ENCODE measurements at regions not wholly inside any gene's neighbourhood (a gene's known extent, or its start where the extent isn't known, plus 50 kb on each side); places are given as distances from the start of the nearest gene placed in this dataset.
"Not testable (repeated sequence)": the region's sequence is repeated elsewhere in the genome, so short reads cannot be mapped to it uniquely, and the experiment has no call there.

DNA sequence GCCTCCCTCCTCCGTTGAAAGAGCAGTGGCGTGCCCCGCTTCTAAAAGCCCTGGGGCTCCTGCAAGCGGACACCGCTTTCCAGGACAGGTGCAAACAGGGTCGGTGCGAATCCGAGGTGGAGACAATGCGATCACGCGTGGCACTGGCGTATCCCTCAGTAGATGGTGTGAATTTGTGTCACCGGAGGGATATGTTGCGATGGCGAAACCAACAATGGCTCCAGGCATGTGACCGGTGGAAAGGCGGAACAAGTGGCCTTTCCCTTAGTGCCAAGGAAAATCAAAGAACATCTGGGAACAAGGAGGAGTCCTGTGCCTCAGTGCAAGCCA is 172.0 kb upstream of the ZNF337 start:
- TF ChIP-seq CSDC2 (CRISPR knock-in tag; IDR thresholded peaks at IDR 0.05); OSR1 (CRISPR knock-in tag; IDR thresholded peaks at IDR 0.05); TCF4 (CRISPR knock-in tag; IDR thresholded peaks at IDR 0.05; ENCODE audit: borderline replicate concordance); ZFP30 (CRISPR knock-in tag; IDR thresholded peaks at IDR 0.05); ARNTL (CRISPR knock-in tag; IDR thresholded peaks at IDR 0.05; ENCODE audit: borderline replicate concordance, low read depth): not testable (repeated sequence)
- TF ChIP-seq, protein P1, sequence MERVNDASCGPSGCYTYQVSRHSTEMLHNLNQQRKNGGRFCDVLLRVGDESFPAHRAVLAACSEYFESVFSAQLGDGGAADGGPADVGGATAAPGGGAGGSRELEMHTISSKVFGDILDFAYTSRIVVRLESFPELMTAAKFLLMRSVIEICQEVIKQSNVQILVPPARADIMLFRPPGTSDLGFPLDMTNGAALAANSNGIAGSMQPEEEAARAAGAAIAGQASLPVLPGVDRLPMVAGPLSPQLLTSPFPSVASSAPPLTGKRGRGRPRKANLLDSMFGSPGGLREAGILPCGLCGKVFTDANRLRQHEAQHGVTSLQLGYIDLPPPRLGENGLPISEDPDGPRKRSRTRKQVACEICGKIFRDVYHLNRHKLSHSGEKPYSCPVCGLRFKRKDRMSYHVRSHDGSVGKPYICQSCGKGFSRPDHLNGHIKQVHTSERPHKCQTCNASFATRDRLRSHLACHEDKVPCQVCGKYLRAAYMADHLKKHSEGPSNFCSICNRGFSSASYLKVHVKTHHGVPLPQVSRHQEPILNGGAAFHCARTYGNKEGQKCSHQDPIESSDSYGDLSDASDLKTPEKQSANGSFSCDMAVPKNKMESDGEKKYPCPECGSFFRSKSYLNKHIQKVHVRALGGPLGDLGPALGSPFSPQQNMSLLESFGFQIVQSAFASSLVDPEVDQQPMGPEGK (CRISPR knock-in tag; IDR thresholded peaks at IDR 0.05; ENCODE audit: borderline replicate concordance): not testable (repeated sequence)

Data from SK-N-SH treated with all-trans-retinoic acid at 6 μM for 48 hours (cell line).